MCF 10A (cell line): ENCODE measurements at regions not wholly inside any gene's neighbourhood (a gene's known extent, or its start where the extent isn't known, plus 50 kb on each side); places are given as distances from the start of the nearest gene placed in this dataset.

ENCODE experiments used
- BruUV-seq: library from RNA; stranded (reverse); fragments of 400-500 nt; replicated peaks from 2 replicates; lab custom pipeline; 2021; lab: Mats Ljungman, UMichigan
- CTCF ChIA-PET: fragments of 300-600 bp; sonication (Branson Sonifier 250); formaldehyde crosslinking; extraction: SDS; loops from one replicate; lab custom pipeline; 2021; ENCODE audit warnings: antibody characterized with exemption, inconsistent platforms; lab: Yijun Ruan, JAX
- POLR2A ChIA-PET: fragments of 300-600, 350-650 bp; sonication (Branson Sonifier 250); formaldehyde crosslinking; extraction: SDS; loops from one replicate; lab custom pipeline; 2020; ENCODE audit warnings: antibody characterized with exemption, inconsistent platforms; lab: Yijun Ruan, JAX
- DNase-seq: peaks from one replicate; pipeline ENCODE4 v3.0.0-alpha.2; 2018; ENCODE audit not compliant: unreplicated experiment
- H3K27ac Mint-ChIP-seq: one replicate; pipeline ENCODE4 v1.8.0; 2022; ENCODE audit warnings: mild to moderate bottlenecking, low read depth, mixed read lengths; ENCODE audit not compliant: unreplicated experiment
- H3K27me3 Mint-ChIP-seq: one replicate; pipeline ENCODE4 v1.8.0; 2022; ENCODE audit warnings: mixed read lengths; ENCODE audit not compliant: insufficient read depth, unreplicated experiment
- H3K36me3 Mint-ChIP-seq: one replicate; pipeline ENCODE4 v1.8.0; 2022; ENCODE audit warnings: mild to moderate bottlenecking, moderate library complexity, mixed read lengths; ENCODE audit not compliant: insufficient read depth, unreplicated experiment
- H3K4me1 Mint-ChIP-seq: one replicate; pipeline ENCODE4 v1.8.0; 2022; ENCODE audit warnings: mixed read lengths; ENCODE audit not compliant: insufficient read depth, unreplicated experiment
- H3K4me3 Mint-ChIP-seq: one replicate; pipeline ENCODE4 v1.8.0; 2022; ENCODE audit warnings: mild to moderate bottlenecking, moderate library complexity, mixed read lengths; ENCODE audit not compliant: unreplicated experiment
- H3K9me3 Mint-ChIP-seq: one replicate; pipeline ENCODE4 v1.8.0; 2022; ENCODE audit warnings: mixed read lengths; ENCODE audit not compliant: unreplicated experiment
- CTCF ChIP-seq: fragments of 200-600 bp; IDR thresholded peaks from one replicate; pipeline ENCODE4 v1.8.0; 2022; ENCODE audit warnings: antibody characterized with exemption, mild to moderate bottlenecking; ENCODE audit not compliant: unreplicated experiment
- intact Hi-C: fragments of 100-400 bp; cut with micrococcal nuclease; formaldehyde crosslinking; loops from 2 replicates; pipeline ENCODE4 v1.14.1; 2022

GRCh38 chr14:40414386-40414785 is 982.2 kb upstream of the FBXO33 start:
- ChIA-PET CTCF (interaction anchor here (0.6 kb wide), 1 partner anchor 415 kb away, joined by 3 read pairs; no protein-coding TSS in a partner anchor), POLR2A (interaction anchor here (0.8 to 1.4 kb wide), 3 partner anchors 20 to 248 kb away, joined by 3 to 5 read pairs (median 5); no protein-coding TSS in a partner anchor)
- no peak for TF ChIP-seq CTCF
- intact Hi-C loops = loop anchor here (10.0 kb wide), 1 partner anchor 430 kb away; no protein-coding TSS in a partner anchor
- H3K4me3 Mint-ChIP-seq = no peak overlapping the region
- no peaks in the 10 kb centered on the region for H3K36me3 Mint-ChIP-seq
- H3K27ac Mint-ChIP-seq = no peak overlapping the region
- BruUV-seq = no TSS peak
- DNase-seq = peak; percentile 43
- H3K9me3 Mint-ChIP-seq = no peaks in the 10 kb centered on the region
- H3K27me3 Mint-ChIP-seq = no peaks in the 10 kb centered on the region
- peaks cover 11% of the 10 kb centered on the region for H3K4me1 Mint-ChIP-seq

- Mint-ChIP-seq H3K4me3 (no peak overlapping the region), H3K27ac (no peak overlapping the region), H3K27me3 (no peaks in the 10 kb centered on the region), H3K4me1 (peaks cover 11% of the 10 kb centered on the region), H3K36me3 (no peaks in the 10 kb centered on the region), H3K9me3 (no peaks in the 10 kb centered on the region)
- no peak for DNase-seq
- no peak for TF ChIP-seq CTCF
- POLR2A ChIA-PET = interaction anchor here (1.4 kb wide), 1 partner anchor 19 kb away, joined by 5 read pairs; no protein-coding TSS in a partner anchor
- CTCF ChIA-PET = interaction anchor here (1.2 kb wide), 1 partner anchor 11 kb away, joined by 4 read pairs; no protein-coding TSS in a partner anchor
- intact Hi-C loops = loop anchor here (10.0 kb wide), 1 partner anchor 428 kb away; no protein-coding TSS in a partner anchor
- no TSS peak for BruUV-seq
These were observed 980.9 kb upstream of the FBXO33 start for GRCh38 chr14:40413136-40413535.

DNA sequence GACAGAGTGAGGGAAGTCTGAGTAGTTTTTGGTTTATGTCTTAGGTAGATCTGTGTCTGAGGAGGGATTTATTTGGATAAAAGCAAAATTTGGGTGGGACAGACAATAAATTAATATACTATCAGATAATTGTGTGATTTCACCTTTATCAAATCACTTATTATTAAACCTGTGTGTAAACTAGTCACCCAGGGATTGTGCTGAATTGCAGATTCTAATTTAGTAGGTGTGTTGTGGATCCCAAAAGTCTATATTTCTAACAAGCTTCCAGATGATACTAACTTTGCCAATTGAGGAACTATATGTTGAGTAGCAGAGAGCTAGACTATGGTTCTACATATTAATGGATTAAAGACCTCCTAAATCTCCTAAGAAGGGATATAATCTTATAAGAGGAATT is 978.5 kb upstream of the FBXO33 start:
- DNase-seq = no peak
- intact Hi-C loops = loop anchor here (10.0 kb wide), 1 partner anchor 426 kb away; no protein-coding TSS in a partner anchor
- ChIA-PET CTCF (no interaction called here), POLR2A (interaction anchor here (0.7 kb wide), 1 partner anchor 19 kb away, joined by 4 read pairs; no protein-coding TSS in a partner anchor)
- BruUV-seq = no TSS peak
- Mint-ChIP-seq H3K4me3 (no peak overlapping the region), H3K4me1 (peaks cover 11% of the 10 kb centered on the region), H3K36me3 (no peaks in the 10 kb centered on the region), H3K27ac (no peak overlapping the region), H3K9me3 (peaks cover 16% of the 10 kb centered on the region), H3K27me3 (no peaks in the 10 kb centered on the region)
- no peak for TF ChIP-seq CTCF

DNA sequence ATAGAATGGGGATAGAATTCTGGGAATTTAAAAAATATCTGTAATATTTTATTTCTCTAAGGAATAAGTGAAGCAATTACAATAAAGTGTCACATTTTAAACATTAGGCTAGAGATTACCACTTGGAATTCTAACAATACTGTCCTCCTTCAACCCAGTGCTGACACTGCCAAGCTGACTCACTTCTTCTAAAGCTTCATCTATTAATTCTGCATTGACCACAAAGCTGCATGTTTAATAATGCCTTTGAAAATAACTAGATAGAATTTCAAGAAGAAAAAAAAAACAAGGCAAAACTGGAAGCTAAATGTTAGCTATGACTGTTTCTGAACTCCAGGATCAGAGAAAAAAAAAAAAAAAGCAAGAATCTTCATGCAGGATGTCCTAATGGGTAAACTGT is 970.7 kb upstream of the FBXO33 start:
- no peak overlapping the region for H3K27ac Mint-ChIP-seq
- DNase-seq = no peak
- H3K4me3 Mint-ChIP-seq = no peak overlapping the region
- no TSS peak for BruUV-seq
- TF ChIP-seq CTCF = no peak
- ChIA-PET CTCF (interaction anchor here (0.6 to 1.3 kb wide), 2 partner anchors 11 to 495 kb away, joined by 3 to 4 read pairs; no protein-coding TSS in a partner anchor), POLR2A (no interaction called here)
- intact Hi-C loops = no loop called here
- peaks cover 19% of the 10 kb centered on the region for H3K9me3 Mint-ChIP-seq
- H3K4me1 Mint-ChIP-seq = peaks cover 6% of the 10 kb centered on the region
- H3K27me3 Mint-ChIP-seq = no peaks in the 10 kb centered on the region
- H3K36me3 Mint-ChIP-seq = no peaks in the 10 kb centered on the region
